ENCODE measurements at regions not wholly inside any gene's neighbourhood (a gene's known extent, or its start where the extent isn't known, plus 50 kb on each side); places are given as distances from the start of the nearest gene placed in this dataset.

DNA sequence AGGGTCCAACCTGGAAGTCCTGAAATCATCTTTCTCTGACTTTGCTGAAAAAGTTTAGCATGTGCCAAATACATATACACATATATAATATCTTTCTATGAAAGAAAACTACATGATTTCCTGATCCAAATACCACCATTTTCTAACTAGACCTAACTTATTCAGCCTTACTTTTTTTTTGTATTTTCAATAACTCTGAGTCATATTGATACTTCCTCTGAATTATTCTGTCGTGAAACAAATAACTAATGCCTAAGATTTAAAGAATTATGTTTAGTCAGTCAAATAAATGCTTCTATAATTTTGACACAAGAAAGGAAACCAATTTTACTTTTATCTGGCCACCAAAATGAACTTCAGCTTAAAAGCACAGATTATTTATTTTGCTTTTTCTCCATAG is 760.2 kb upstream of the GBE1 start:
- Histone ChIP-seq H3K9me3 (replicated peaks in 1 of 2; ENCODE audit: control insufficient read depth in 1 of 2, insufficient read depth in 1 of 2, low read length in 2 of 2) (peaks cover 6 to 7% of the 10 kb centered on the region in 2 donors), H3K27ac (ENCODE audit: low read depth in 1 of 2, low read length in 2 of 2) (no peak overlapping the region), H3K79me2 (ENCODE audit: insufficient read depth, low read length) (no peaks in the 10 kb centered on the region), H3K36me3 (replicated peaks in 1 of 2; ENCODE audit: control insufficient read depth in 1 of 2, insufficient read depth in 2 of 2, low read length in 2 of 2) (no peaks in the 10 kb centered on the region), H2AFZ (ENCODE audit: insufficient read depth, low read depth, low read length, poor library complexity, severe bottlenecking) (no peak overlapping the region), H3K9ac (ENCODE audit: insufficient read depth, low read length, poor library complexity, severe bottlenecking) (no peak overlapping the region), H3K4me1 (ENCODE audit: control insufficient read depth in 1 of 2, insufficient read depth in 2 of 2, low read length in 2 of 2) (no peaks in the 10 kb centered on the region), H3K27me3 (ENCODE audit: control insufficient read depth in 2 of 2, insufficient read depth in 2 of 2, low read length in 2 of 2) (no peaks in the 10 kb centered on the region), H4K20me1 (ENCODE audit: insufficient read depth, low read length) (no peaks in the 10 kb centered on the region), H3K4me3 (replicated peaks in 1 of 3; ENCODE audit: low read depth in 2 of 3, low read length in 3 of 3) (no peak overlapping the region), H3K4me2 (replicated peaks; ENCODE audit: extremely low read depth, low read length, poor library complexity, severe bottlenecking) (no peak overlapping the region)
- Mint-ChIP-seq H3K36me3 (no peaks in the 10 kb centered on the region), H3K4me3 (no peak overlapping the region), H3K27me3 (ENCODE audit: low read depth in 3 of 3) (no peaks in the 10 kb centered on the region), H3K9me3 (peaks cover 0 to 9% (median 4%) of the 10 kb centered on the region in 7 donors), H3K27ac (no peak overlapping the region), H3K4me1 (no peaks in the 10 kb centered on the region)
- no CpG with 5 or more reads among the region's 1 CpG for WGBS (ENCODE audit: insufficient coverage)
- DNase-seq = no peak
- no peak for TF ChIP-seq CTCF (IDR thresholded peaks at IDR 0.05)
- intact Hi-C loops (cut with micrococcal nuclease) = no loop called here

DNA sequence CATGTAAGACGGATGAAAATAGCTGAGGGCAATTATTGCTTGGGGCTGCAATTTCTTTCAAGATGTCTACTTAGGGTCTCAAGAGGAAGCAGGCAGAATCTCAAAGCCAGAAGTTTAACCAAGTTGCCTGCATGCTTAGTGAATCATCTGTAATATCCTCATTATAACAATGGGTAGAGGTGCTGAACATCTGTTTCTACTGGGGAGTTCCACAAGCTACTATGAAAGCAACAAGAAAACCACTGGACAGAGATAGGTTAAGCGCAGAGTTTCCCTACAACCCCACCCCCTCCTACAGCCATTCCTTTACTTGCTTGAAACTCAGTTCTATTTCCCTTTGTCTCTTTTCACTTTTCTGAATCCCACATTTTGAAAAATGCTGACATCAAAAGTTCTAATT is 759.4 kb upstream of the GBE1 start:
- no peaks in the 10 kb centered on the region for H3K27me3 Mint-ChIP-seq (ENCODE audit: low read depth in 3 of 3)
- no peak for TF ChIP-seq CTCF (IDR thresholded peaks at IDR 0.05)
- Histone ChIP-seq H3K79me2 (ENCODE audit: insufficient read depth, low read length) (no peaks in the 10 kb centered on the region), H3K27me3 (ENCODE audit: control insufficient read depth in 2 of 2, insufficient read depth in 2 of 2, low read length in 2 of 2) (no peaks in the 10 kb centered on the region), H3K4me2 (replicated peaks; ENCODE audit: extremely low read depth, low read length, poor library complexity, severe bottlenecking) (no peak overlapping the region), H2AFZ (ENCODE audit: insufficient read depth, low read depth, low read length, poor library complexity, severe bottlenecking) (no peak overlapping the region), H3K9me3 (replicated peaks in 1 of 2; ENCODE audit: control insufficient read depth in 1 of 2, insufficient read depth in 1 of 2, low read length in 2 of 2) (peaks cover 6 to 9% of the 10 kb centered on the region in 2 donors), H3K4me1 (ENCODE audit: control insufficient read depth in 1 of 2, insufficient read depth in 2 of 2, low read length in 2 of 2) (no peaks in the 10 kb centered on the region), H3K36me3 (replicated peaks in 1 of 2; ENCODE audit: control insufficient read depth in 1 of 2, insufficient read depth in 2 of 2, low read length in 2 of 2) (no peaks in the 10 kb centered on the region), H3K9ac (ENCODE audit: insufficient read depth, low read length, poor library complexity, severe bottlenecking) (no peak overlapping the region), H3K4me3 (replicated peaks in 1 of 3; ENCODE audit: low read depth in 2 of 3, low read length in 3 of 3) (no peak overlapping the region), H4K20me1 (ENCODE audit: insufficient read depth, low read length) (no peaks in the 10 kb centered on the region), H3K27ac (ENCODE audit: low read depth in 1 of 2, low read length in 2 of 2) (no peak overlapping the region)
- no peak overlapping the region for H3K27ac Mint-ChIP-seq
- intact Hi-C loops (cut with micrococcal nuclease) = no loop called here
- no peak for DNase-seq
- 39% methylated on average over 2 of the region's 2 CpGs for WGBS (ENCODE audit: insufficient coverage)
- H3K4me1 Mint-ChIP-seq = no peaks in the 10 kb centered on the region
- H3K4me3 Mint-ChIP-seq = no peak overlapping the region
- peaks cover 0 to 9% (median 4%) of the 10 kb centered on the region in 7 donors for H3K9me3 Mint-ChIP-seq
- H3K36me3 Mint-ChIP-seq = no peaks in the 10 kb centered on the region

All from CD14-positive monocyte (primary cell).